ENCODE measurements at regions not wholly inside any gene's neighbourhood (a gene's known extent, or its start where the extent isn't known, plus 50 kb on each side); places are given as distances from the start of the nearest gene placed in this dataset.
"Not testable (repeated sequence)": the region's sequence is repeated elsewhere in the genome, so short reads cannot be mapped to it uniquely, and the experiment has no call there.

GRCh38 chr20:48523191-48523995 lies 304.4 kb downstream of the PREX1 start:
- no TSS peak for BruUV-seq (replicated peaks)
- H3K9me3 ChIP-seq (ENCODE audit: low read depth, low read length, poor library complexity, severe bottlenecking) = no peaks in the 10 kb centered on the region
- peaks cover 13% of the 10 kb centered on the region for H3K27me3 ChIP-seq (replicated peaks; ENCODE audit: insufficient read depth, low read depth, low read length, poor library complexity)
- no peak for TF ChIP-seq CTCF (conservative IDR thresholded peaks at IDR 0.05; ENCODE audit: low read depth, low read length)
- no peak for TF ChIP-seq EZH2 (IDR thresholded peaks at IDR 0.05; ENCODE audit: borderline replicate concordance, low read depth, low read length, poor library complexity, severe bottlenecking)
- H3K4me3 ChIP-seq (ENCODE audit: low read depth, low read length, poor library complexity, severe bottlenecking) = no peak overlapping the region
- DNase-seq (ENCODE audit: low spot score) = peak; percentile 74
- H3K36me3 ChIP-seq (ENCODE audit: insufficient read depth, low read length, poor library complexity, severe bottlenecking) = no peaks in the 10 kb centered on the region
- intact Hi-C loops (cut with micrococcal nuclease; ENCODE audit: unreplicated experiment) = no loop called here
- no peak overlapping the region for H3K27ac ChIP-seq (ENCODE audit: low read depth, low read length, poor library complexity, severe bottlenecking)
- ChIA-PET POLR2A (ENCODE audit: low non-redundant PET) (no interaction called here), CTCF (no interaction called here)
- no peaks in the 10 kb centered on the region for H3K4me1 ChIP-seq (ENCODE audit: insufficient read depth, low read length, poor library complexity, severe bottlenecking)

- Histone ChIP-seq H3K4me3 (ENCODE audit: low read depth, low read length, poor library complexity, severe bottlenecking) (no peak overlapping the region), H3K27me3 (replicated peaks; ENCODE audit: insufficient read depth, low read depth, low read length, poor library complexity) (peaks cover 3% of the 10 kb centered on the region), H3K27ac (ENCODE audit: low read depth, low read length, poor library complexity, severe bottlenecking) (no peak overlapping the region), H3K4me1 (ENCODE audit: insufficient read depth, low read length, poor library complexity, severe bottlenecking) (no peaks in the 10 kb centered on the region), H3K36me3 (ENCODE audit: insufficient read depth, low read length, poor library complexity, severe bottlenecking) (no peaks in the 10 kb centered on the region), H3K9me3 (ENCODE audit: low read depth, low read length, poor library complexity, severe bottlenecking) (no peaks in the 10 kb centered on the region)
- CTCF ChIA-PET = no interaction called here
- BruUV-seq (replicated peaks) = no TSS peak
- no peak for DNase-seq (ENCODE audit: low spot score)
- POLR2A ChIA-PET (ENCODE audit: low non-redundant PET) = no interaction called here
- intact Hi-C loops (cut with micrococcal nuclease; ENCODE audit: unreplicated experiment) = no loop called here
- TF ChIP-seq CTCF (conservative IDR thresholded peaks at IDR 0.05; ENCODE audit: low read depth, low read length) (no peak), EZH2 (IDR thresholded peaks at IDR 0.05; ENCODE audit: borderline replicate concordance, low read depth, low read length, poor library complexity, severe bottlenecking) (no peak)
Observed at GRCh38 chr20:48521121-48521520, 306.7 kb downstream of the PREX1 start.

- not testable (repeated sequence) for H3K9me3 ChIP-seq (ENCODE audit: low read depth, low read length, poor library complexity, severe bottlenecking); H3K4me3 ChIP-seq (ENCODE audit: low read depth, low read length, poor library complexity, severe bottlenecking); H3K27ac ChIP-seq (ENCODE audit: low read depth, low read length, poor library complexity, severe bottlenecking); H3K36me3 ChIP-seq (ENCODE audit: insufficient read depth, low read length, poor library complexity, severe bottlenecking); BruUV-seq (replicated peaks); H3K4me1 ChIP-seq (ENCODE audit: insufficient read depth, low read length, poor library complexity, severe bottlenecking)
- ChIA-PET CTCF (interaction anchor here (1.1 kb wide), 1 partner anchor 622 kb away, joined by 3 read pairs; no protein-coding TSS in a partner anchor), POLR2A (ENCODE audit: low non-redundant PET) (interaction anchor here (0.6 kb wide), 1 partner anchor 222 kb away, joined by 3 read pairs; no protein-coding TSS in a partner anchor)
- intact Hi-C loops (cut with micrococcal nuclease; ENCODE audit: unreplicated experiment) = loop anchor here (5.0 kb wide), 1 partner anchor 624 kb away; no protein-coding TSS in a partner anchor
- peak; percentile 6 for DNase-seq (ENCODE audit: low spot score)
- H3K27me3 ChIP-seq (replicated peaks; ENCODE audit: insufficient read depth, low read depth, low read length, poor library complexity) = peaks cover 11% of the 10 kb centered on the region
Observed at GRCh38 chr20:48516196-48516595, 311.6 kb downstream of the PREX1 start.

GRCh38 chr20:48514577-48514976 lies 313.2 kb downstream of the PREX1 start:
- H3K9me3 ChIP-seq (ENCODE audit: low read depth, low read length, poor library complexity, severe bottlenecking); BruUV-seq (replicated peaks); POLR2A ChIA-PET (ENCODE audit: low non-redundant PET); H3K4me3 ChIP-seq (ENCODE audit: low read depth, low read length, poor library complexity, severe bottlenecking); H3K36me3 ChIP-seq (ENCODE audit: insufficient read depth, low read length, poor library complexity, severe bottlenecking); DNase-seq (ENCODE audit: low spot score); intact Hi-C loops (cut with micrococcal nuclease; ENCODE audit: unreplicated experiment); H3K4me1 ChIP-seq (ENCODE audit: insufficient read depth, low read length, poor library complexity, severe bottlenecking); H3K27ac ChIP-seq (ENCODE audit: low read depth, low read length, poor library complexity, severe bottlenecking); CTCF ChIA-PET: not testable (repeated sequence)
- H3K27me3 ChIP-seq (replicated peaks; ENCODE audit: insufficient read depth, low read depth, low read length, poor library complexity) = peaks cover 11% of the 10 kb centered on the region

- H3K27me3 ChIP-seq (replicated peaks; ENCODE audit: insufficient read depth, low read depth, low read length, poor library complexity) = peaks cover 11% of the 10 kb centered on the region
- intact Hi-C loops (cut with micrococcal nuclease; ENCODE audit: unreplicated experiment); DNase-seq (ENCODE audit: low spot score); POLR2A ChIA-PET (ENCODE audit: low non-redundant PET); H3K9me3 ChIP-seq (ENCODE audit: low read depth, low read length, poor library complexity, severe bottlenecking); CTCF ChIA-PET; H3K36me3 ChIP-seq (ENCODE audit: insufficient read depth, low read length, poor library complexity, severe bottlenecking); H3K4me3 ChIP-seq (ENCODE audit: low read depth, low read length, poor library complexity, severe bottlenecking); BruUV-seq (replicated peaks); H3K27ac ChIP-seq (ENCODE audit: low read depth, low read length, poor library complexity, severe bottlenecking); H3K4me1 ChIP-seq (ENCODE audit: insufficient read depth, low read length, poor library complexity, severe bottlenecking): not testable (repeated sequence)
Observed at GRCh38 chr20:48512539-48512938, 315.3 kb downstream of the PREX1 start.

GRCh38 chr20:48505066-48505465 lies 322.7 kb downstream of the PREX1 start:
- intact Hi-C loops (cut with micrococcal nuclease; ENCODE audit: unreplicated experiment); H3K36me3 ChIP-seq (ENCODE audit: insufficient read depth, low read length, poor library complexity, severe bottlenecking); H3K9me3 ChIP-seq (ENCODE audit: low read depth, low read length, poor library complexity, severe bottlenecking); BruUV-seq (replicated peaks); H3K4me3 ChIP-seq (ENCODE audit: low read depth, low read length, poor library complexity, severe bottlenecking); DNase-seq (ENCODE audit: low spot score); H3K27ac ChIP-seq (ENCODE audit: low read depth, low read length, poor library complexity, severe bottlenecking); CTCF ChIA-PET; POLR2A ChIA-PET (ENCODE audit: low non-redundant PET); H3K4me1 ChIP-seq (ENCODE audit: insufficient read depth, low read length, poor library complexity, severe bottlenecking): not testable (repeated sequence)
- H3K27me3 ChIP-seq (replicated peaks; ENCODE audit: insufficient read depth, low read depth, low read length, poor library complexity) = peaks cover 47% of the 10 kb centered on the region

Measured in A673 (cell line).